ENCODE measurements at regions not wholly inside any gene's neighbourhood (a gene's known extent, or its start where the extent isn't known, plus 50 kb on each side); places are given as distances from the start of the nearest gene placed in this dataset.

GRCh38 chr5:136864960-136865359, 499.6 kb upstream of the TRPC7 start:
- TF ChIP-seq CTCF (IDR thresholded peaks at IDR 0.05): no peak
- TF ChIP-seq POLR2A (IDR thresholded peaks at IDR 0.05): no peak
